ENCODE measurements at regions not wholly inside any gene's neighbourhood (a gene's known extent, or its start where the extent isn't known, plus 50 kb on each side); places are given as distances from the start of the nearest gene placed in this dataset.

GRCh38 chrX:11890836-11891514 is 132.9 kb downstream of the MSL3 start:
- TF ChIP-seq CTCF (IDR thresholded peaks at IDR 0.05; ENCODE audit: extremely low read depth in 1 of 2, insufficient read depth in 1 of 2, low read depth in 1 of 2, low read length in 2 of 2) (no peak), MYC (IDR thresholded peaks at IDR 0.05; ENCODE audit: low read depth, low read length) (no peak), POLR2AphosphoS5 (IDR thresholded peaks at IDR 0.05; ENCODE audit: insufficient read depth, low read depth, low read length) (no peak)
